ENCODE measurements at regions not wholly inside any gene's neighbourhood (a gene's known extent, or its start where the extent isn't known, plus 50 kb on each side); places are given as distances from the start of the nearest gene placed in this dataset.

DNA sequence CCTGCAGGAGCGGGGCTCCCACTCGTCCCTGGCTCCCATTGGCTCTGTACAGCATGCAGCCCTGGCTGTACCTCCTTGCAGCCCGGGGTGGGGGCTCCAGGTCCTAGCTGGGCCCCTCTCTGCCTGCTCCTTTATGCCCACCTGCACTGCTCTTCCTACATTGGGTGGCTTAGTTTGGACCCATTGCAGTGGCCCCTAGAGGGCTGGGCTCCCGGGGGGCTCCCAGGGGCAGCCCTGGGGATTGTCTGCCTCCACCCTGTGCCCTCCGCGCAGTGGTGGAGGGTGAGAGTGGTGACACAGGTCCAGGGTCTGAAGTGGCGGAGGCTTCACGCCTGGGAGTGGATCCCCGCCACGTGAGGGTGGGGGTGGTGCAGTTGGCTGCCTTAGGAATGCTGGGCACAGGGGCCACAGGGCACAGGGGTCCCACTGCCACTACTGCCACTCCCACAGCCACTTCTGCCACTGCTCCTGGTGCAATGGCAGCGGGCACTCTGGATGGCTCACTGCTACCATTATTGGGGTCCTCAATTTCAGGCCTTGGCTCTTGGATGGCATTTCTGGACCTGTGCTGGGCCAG is 177.1 kb downstream of the ARL4A start:
- H4K20me1 ChIP-seq (ENCODE audit: insufficient read depth): no peaks in the 10 kb centered on the region
- no peaks in the 10 kb centered on the region for H3F3A ChIP-seq (ENCODE audit: insufficient read depth, low read depth)
- no peak for TF ChIP-seq EZH2 (IDR thresholded peaks at IDR 0.05; ENCODE audit: low read depth)
- TF ChIP-seq, protein P1, sequence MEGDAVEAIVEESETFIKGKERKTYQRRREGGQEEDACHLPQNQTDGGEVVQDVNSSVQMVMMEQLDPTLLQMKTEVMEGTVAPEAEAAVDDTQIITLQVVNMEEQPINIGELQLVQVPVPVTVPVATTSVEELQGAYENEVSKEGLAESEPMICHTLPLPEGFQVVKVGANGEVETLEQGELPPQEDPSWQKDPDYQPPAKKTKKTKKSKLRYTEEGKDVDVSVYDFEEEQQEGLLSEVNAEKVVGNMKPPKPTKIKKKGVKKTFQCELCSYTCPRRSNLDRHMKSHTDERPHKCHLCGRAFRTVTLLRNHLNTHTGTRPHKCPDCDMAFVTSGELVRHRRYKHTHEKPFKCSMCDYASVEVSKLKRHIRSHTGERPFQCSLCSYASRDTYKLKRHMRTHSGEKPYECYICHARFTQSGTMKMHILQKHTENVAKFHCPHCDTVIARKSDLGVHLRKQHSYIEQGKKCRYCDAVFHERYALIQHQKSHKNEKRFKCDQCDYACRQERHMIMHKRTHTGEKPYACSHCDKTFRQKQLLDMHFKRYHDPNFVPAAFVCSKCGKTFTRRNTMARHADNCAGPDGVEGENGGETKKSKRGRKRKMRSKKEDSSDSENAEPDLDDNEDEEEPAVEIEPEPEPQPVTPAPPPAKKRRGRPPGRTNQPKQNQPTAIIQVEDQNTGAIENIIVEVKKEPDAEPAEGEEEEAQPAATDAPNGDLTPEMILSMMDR (conservative IDR thresholded peaks at IDR 0.05): no peak
- CTCF ChIA-PET: no interaction called here
- POLR2A ChIA-PET (ENCODE audit: unreplicated experiment): no interaction called here
- no peak overlapping the region for H3K4me3 ChIP-seq
- H3K9me3 ChIP-seq (ENCODE audit: insufficient read depth, low read depth): no peaks in the 10 kb centered on the region
- H3K9me2 ChIP-seq (ENCODE audit: insufficient read depth): no peaks in the 10 kb centered on the region
- no peaks in the 10 kb centered on the region for H3K4me1 ChIP-seq (replicated peaks; ENCODE audit: insufficient read depth)
- H3K27me3 ChIP-seq (ENCODE audit: insufficient read depth, low read depth): no peaks in the 10 kb centered on the region
- no peaks in the 10 kb centered on the region for H3K79me2 ChIP-seq (ENCODE audit: low read depth)
- H3K27ac ChIP-seq: no peak overlapping the region
- no peak for DNase-seq
- H3K4me2 ChIP-seq: no peak overlapping the region
- BruUV-seq (replicated peaks): no TSS peak
- no peak overlapping the region for H2AFZ ChIP-seq
- intact Hi-C loops (cut with micrococcal nuclease; ENCODE audit: unreplicated experiment): no loop called here
- no peaks in the 10 kb centered on the region for H3K36me3 ChIP-seq (ENCODE audit: low read depth)

DNA sequence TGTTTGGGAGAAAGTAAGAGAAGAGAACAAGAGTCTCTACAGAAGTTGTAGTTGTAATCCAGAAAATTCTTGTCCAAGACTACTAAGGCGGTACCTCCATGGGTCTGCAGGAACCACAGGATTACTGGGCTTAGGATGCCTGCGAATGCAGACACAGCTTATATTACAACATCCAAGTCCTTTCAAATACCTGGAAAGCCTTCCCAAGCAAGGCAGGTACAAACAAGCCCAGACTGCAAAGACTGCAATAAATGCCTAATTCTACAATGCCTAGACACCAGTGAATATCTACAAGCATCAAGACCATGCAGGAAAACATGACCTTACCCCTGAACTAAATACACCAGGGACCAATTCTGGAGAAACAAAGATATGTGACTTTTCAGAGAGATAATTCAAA is 178.2 kb downstream of the ARL4A start:
- no peaks in the 10 kb centered on the region for H3K9me3 ChIP-seq (ENCODE audit: insufficient read depth, low read depth)
- no peaks in the 10 kb centered on the region for H3K4me1 ChIP-seq (replicated peaks; ENCODE audit: insufficient read depth)
- H2AFZ ChIP-seq: no peak overlapping the region
- no peaks in the 10 kb centered on the region for H3F3A ChIP-seq (ENCODE audit: insufficient read depth, low read depth)
- intact Hi-C loops (cut with micrococcal nuclease; ENCODE audit: unreplicated experiment): no loop called here
- no peaks in the 10 kb centered on the region for H3K36me3 ChIP-seq (ENCODE audit: low read depth)
- H3K27ac ChIP-seq: no peak overlapping the region
- H4K20me1 ChIP-seq (ENCODE audit: insufficient read depth): no peaks in the 10 kb centered on the region
- no peaks in the 10 kb centered on the region for H3K79me2 ChIP-seq (ENCODE audit: low read depth)
- BruUV-seq (replicated peaks): no TSS peak
- H3K4me2 ChIP-seq: no peak overlapping the region
- TF ChIP-seq, protein P1 (conservative IDR thresholded peaks at IDR 0.05): no peak
- no peak for TF ChIP-seq EZH2 (IDR thresholded peaks at IDR 0.05; ENCODE audit: low read depth)
- no peak for DNase-seq
- no peaks in the 10 kb centered on the region for H3K9me2 ChIP-seq (ENCODE audit: insufficient read depth)
- H3K27me3 ChIP-seq (ENCODE audit: insufficient read depth, low read depth): no peaks in the 10 kb centered on the region
- CTCF ChIA-PET: no interaction called here
- no peak overlapping the region for H3K4me3 ChIP-seq
- POLR2A ChIA-PET (ENCODE audit: unreplicated experiment): no interaction called here

DNA sequence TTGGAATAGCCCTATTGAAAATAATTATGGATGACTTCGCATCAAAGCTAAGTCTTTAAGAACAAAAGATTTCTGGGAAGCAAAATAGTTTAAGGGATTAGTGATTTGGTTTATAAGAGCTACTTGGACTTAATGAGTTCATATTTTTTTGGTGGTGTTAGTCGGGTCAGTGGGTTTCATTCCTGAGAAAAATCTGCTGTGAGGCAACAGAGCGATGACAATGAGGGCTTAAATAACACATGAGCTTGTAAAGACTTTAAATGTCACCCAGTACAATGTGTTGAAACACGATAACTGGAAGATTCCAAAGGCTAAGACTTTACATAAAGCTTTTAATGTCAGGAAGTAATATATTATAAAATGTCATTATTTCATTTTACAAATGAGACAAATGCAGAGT is 178.8 kb downstream of the ARL4A start:
- H3K4me1 ChIP-seq (replicated peaks; ENCODE audit: insufficient read depth): no peaks in the 10 kb centered on the region
- intact Hi-C loops (cut with micrococcal nuclease; ENCODE audit: unreplicated experiment): no loop called here
- no peaks in the 10 kb centered on the region for H3K79me2 ChIP-seq (ENCODE audit: low read depth)
- H4K20me1 ChIP-seq (ENCODE audit: insufficient read depth): no peaks in the 10 kb centered on the region
- H2AFZ ChIP-seq: no peak overlapping the region
- no peaks in the 10 kb centered on the region for H3K27me3 ChIP-seq (ENCODE audit: insufficient read depth, low read depth)
- H3K4me2 ChIP-seq: no peak overlapping the region
- H3K9me3 ChIP-seq (ENCODE audit: insufficient read depth, low read depth): no peaks in the 10 kb centered on the region
- no peak overlapping the region for H3K27ac ChIP-seq
- no TSS peak for BruUV-seq (replicated peaks)
- no peak for TF ChIP-seq EZH2 (IDR thresholded peaks at IDR 0.05; ENCODE audit: low read depth)
- TF ChIP-seq, protein P1 (conservative IDR thresholded peaks at IDR 0.05): no peak
- H3K36me3 ChIP-seq (ENCODE audit: low read depth): no peaks in the 10 kb centered on the region
- H3F3A ChIP-seq (ENCODE audit: insufficient read depth, low read depth): no peaks in the 10 kb centered on the region
- H3K9me2 ChIP-seq (ENCODE audit: insufficient read depth): no peaks in the 10 kb centered on the region
- ChIA-PET POLR2A (ENCODE audit: unreplicated experiment) (no interaction called here), CTCF (no interaction called here)
- no peak for DNase-seq
- H3K4me3 ChIP-seq: no peak overlapping the region

Measured in PC-9 (cell line).